Glomerular endothelial cell (primary cell): ENCODE measurements at regions not wholly inside any gene's neighbourhood (a gene's known extent, or its start where the extent isn't known, plus 50 kb on each side); places are given as distances from the start of the nearest gene placed in this dataset.

Experiments used
- DNase-seq: peaks from one replicate; pipeline ENCODE4 v3.0.0-alpha.2; 2011; ENCODE audit warnings: low read depth, low spot score; ENCODE audit errors: extremely low read depth

DNA sequence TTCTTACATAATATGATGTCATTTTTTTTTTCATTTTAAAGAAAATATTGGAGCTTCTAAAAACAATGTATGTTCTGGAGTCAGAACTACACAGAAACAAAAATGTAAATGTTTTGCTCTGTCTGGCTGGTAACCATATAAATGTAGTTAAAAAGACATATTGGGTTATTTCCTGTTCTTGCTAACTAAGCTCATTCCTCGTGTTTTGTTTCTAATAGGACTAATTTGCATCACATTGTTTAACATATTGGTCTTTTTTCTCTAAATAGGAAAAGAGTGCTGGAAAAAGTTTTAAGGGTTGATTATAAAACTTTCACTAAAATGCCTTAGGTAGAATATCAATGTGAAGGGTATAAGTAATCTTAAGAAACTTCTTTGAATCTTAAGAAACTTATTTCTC lies 221.3 kb downstream of the SLC6A15 start:
- DNase-seq: no peak

DNA sequence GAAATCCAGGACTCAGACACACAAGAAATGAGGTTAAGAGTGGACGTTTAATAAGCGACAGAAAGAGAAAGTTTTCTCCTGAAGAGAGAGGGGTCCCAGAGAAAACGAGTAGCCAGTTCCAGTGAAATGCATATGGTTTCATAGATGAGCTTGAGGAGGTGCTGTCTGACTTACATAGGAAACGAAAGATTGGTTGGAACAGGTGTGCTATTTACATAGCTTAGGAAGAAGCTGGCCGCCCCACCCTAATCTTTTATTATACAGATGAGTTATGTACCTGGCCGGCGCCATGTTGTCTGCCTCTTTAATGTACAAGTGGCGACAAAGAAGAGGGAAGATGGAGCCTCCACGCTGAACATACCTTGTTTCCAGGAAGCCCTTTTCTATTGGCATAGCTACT lies 223.0 kb downstream of the SLC6A15 start:
- DNase-seq: no peak

DNA sequence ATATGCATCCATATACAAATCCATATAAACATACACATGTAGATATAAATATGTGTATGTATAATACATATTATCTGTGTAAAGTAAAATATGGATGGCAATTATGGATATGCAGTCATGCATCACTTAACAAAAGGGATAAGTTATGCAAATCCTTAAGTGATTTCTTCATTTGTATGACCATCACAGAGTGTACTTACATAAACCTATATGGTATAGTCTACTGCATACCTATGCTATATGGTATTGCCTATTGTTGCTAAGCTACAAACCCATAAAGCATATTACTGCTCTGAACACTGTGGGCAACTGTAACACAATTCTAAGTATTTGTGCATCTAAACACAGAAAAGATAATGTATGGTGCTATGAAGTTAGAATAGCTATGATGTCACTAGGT lies 227.2 kb downstream of the SLC6A15 start:
- no peak for DNase-seq

DNA sequence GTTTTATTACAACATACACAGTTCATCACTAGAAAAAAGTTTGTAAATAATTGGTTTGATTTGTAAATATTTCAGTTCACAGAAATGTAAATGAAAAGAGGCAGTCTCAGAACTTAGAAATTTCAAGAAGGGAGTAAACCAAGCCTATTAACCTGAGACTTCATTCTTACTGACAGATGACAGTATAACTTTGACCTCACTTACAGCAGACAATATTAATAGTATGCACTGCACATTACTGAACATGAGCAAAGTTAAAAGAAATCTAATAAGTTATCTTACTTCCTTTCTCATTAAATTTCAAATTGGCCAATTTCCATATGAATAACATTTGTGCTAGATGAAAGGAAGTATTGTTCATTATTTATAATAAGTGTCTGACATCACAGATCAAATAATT lies 235.8 kb downstream of the SLC6A15 start:
- DNase-seq: no peak

DNA sequence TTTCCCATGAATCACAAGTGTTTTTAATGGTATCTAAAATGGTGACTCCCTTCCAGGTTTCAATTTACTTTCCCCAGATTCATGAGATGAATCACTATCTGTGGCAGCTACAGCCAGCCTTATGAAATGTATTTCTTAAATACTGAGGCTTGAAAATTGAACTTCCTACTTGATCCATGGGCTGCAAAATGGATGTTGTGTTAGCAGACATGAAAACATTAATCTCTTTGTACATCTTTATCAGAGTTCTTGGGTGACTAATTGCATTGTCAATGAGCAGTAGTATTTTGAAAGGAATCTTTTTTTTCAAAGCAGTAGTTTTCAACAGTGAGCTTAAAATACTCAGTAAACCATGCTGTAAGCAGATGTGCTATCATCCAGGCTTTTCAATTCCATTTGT lies 250.8 kb downstream of the SLC6A15 start:
- DNase-seq: no peak

DNA sequence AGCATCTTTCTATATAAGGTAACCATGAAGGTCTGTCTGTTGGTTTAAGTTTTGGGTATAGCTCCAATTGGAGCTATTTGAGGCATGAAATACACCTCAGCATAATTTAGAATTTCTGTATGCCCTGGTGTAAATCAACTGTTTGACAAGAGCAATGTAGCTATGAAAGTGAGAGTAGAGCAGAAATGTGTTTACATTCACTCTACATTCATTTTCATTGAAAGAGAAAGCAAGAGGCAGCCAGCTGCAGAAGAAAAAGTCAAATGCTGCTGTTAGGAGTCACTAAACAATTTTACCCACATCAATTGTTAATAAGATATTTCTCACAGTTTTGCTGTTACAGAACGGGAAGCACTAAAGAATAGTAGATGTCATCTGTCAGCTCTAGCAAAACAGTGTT lies 252.5 kb downstream of the SLC6A15 start:
- no peak for DNase-seq

DNA sequence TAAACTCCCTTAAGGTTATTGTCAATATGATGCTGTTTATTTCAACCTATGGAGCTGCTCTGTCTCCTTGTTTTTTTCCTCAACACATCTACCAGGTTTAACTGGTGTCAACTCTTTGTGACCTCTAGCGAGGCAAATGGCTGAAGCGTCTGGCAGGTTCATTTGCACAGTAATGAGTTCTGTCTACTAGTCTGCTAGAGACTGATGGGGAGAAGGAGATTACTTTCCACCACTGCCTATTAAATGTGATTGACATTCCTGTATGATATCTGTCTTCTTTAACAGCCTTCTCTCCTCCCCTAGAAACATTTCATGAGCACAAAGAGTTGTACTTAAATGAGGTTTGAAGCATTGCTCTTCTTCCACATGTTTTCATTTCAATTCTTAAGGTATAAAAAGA lies 253.7 kb downstream of the SLC6A15 start:
- no peak for DNase-seq

DNA sequence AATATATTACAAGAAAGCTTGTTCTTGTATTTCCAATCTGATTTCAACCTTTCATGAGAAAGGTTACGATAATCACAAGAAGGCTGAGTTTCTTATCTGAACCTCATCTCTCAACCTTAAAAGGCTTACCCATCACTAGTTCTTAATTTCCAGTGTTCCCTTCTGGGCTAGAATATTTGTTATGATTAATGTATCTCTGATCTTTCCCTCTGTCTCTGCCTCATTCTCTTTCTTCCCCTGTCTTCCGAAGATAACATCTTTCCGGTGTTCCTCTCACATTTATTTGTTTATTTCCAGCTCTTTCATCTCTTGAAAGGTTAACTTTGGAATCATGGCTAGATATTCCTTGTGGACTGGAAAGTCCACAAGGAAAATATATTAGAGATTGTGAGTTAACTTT lies 255.9 kb downstream of the SLC6A15 start:
- DNase-seq: no peak

DNA sequence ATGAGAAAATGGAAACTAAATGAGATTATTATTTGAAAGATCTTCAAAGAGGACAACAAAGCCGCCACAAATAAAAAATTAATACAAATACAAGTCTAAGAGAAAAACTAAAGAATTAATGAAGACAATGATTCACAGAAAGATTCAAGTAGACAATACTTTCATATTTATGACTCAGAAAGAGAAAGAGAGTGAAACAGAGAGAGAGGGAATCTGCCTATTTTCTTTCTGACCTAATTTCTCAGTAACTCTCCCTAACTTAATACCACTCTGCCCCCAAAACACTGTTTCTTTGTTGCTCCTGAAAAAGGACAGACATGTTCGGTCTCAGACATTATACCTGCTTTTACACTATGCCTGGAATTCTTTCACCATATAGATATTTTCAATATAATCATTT lies 259.1 kb downstream of the SLC6A15 start:
- DNase-seq: no peak

DNA sequence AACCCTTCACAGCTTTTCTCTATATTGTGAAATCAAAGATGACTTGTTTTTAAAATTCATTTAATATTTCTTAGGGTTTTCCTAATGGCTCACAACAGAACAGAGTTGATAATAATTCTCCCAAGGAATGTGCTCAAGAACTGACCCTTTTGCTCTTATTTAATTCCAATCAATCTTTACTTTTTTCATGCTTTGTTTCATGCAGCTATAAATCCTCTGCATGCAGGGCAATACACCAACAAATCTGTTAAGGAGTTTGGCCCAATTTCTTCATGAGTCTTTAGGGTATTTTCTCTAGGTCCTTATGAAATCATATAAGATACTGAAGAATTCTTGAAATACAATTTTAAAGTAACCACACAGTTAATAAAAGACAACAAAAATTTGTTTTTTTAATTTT lies 264.2 kb downstream of the SLC6A15 start:
- DNase-seq: no peak

DNA sequence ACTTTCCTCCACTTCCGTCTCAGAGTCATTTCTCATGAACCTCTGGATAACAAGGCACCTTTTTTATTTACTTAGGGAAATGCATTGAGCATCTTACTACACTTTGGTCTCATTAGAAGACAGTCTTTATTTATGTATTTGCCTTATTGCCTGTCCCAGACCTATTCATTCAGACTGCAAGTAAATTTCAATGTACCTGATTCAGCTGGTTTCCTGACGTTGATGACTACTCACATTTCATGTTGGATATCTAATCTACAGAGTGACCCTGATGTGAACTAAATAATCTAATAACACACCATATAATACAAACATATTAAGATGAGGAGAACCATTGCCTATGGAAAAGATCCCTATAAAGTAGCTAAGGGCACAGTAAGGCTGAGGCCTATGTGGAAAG lies 267.7 kb downstream of the SLC6A15 start:
- no peak for DNase-seq

DNA sequence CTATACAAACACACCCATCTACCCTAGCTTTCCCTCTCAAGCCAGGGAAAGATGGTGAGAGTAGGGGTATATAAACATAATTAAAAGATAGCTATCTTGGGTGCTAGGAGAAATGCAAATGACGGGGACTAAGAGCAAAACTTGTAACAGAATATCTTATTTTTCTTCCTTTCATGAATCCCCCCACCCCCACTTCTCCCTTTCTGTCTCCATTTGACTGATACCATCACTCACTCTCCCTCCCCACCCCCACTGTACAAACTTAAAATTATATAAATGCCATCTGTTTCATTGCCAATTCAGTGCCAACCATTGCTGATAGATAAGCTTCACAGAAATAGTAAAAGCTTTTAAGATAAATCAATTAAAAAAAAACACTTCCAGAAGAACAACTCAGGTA lies 268.6 kb downstream of the SLC6A15 start:
- DNase-seq: no peak

DNA sequence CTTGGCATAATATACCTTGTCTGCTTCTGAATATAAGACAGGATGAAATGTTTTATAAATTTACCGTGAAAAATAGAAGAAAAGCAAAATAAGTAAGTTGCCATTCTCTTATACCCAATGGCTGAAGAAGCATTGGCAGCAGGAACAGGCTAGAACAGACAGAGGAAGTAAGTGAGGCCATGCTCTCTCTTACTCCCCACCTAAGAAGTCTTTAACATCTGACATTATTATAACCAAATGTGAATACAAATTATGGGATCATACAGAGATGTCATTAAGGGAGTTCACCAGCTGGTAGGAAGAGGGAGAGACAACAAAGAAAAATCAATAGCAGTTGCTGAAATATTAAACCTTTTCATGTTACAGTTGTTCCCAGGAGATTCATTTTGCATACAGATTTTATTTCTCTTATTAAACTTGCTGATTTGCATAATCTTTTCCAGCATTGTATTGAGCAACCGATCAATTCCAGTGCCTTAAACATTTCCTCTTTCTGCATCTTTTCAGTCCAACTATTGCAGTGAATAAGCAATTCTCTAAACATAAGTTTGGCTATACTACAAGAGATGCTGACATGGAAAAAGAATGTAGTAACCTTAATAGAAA lies 270.6 kb downstream of the SLC6A15 start:
- DNase-seq: no peak

DNA sequence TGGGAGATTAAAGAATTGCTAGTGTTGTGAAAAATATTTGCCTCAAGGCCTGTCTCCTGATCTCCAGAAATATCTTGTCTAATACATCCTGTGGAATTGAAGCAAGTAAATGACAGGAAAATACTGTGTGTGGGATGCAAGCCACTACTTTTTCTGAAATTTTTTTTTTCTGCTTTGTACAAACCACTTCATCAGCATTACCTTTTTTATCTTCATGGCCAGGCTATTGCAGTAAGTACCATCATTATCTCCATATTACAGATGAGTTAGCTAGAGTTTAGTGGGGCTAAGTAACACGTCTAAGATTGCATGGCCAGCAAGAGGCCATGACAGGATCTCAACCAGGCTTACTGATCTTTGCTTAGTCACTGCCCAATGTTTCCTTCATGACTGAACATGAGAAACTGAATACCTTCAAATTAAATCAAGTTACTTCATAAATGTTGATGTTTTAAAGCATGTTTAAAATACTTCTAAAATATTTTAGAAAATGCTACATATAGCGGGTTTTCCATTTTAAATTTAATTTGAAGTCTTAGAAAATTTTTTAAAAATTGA lies 273.7 kb downstream of the SLC6A15 start:
- DNase-seq: no peak

DNA sequence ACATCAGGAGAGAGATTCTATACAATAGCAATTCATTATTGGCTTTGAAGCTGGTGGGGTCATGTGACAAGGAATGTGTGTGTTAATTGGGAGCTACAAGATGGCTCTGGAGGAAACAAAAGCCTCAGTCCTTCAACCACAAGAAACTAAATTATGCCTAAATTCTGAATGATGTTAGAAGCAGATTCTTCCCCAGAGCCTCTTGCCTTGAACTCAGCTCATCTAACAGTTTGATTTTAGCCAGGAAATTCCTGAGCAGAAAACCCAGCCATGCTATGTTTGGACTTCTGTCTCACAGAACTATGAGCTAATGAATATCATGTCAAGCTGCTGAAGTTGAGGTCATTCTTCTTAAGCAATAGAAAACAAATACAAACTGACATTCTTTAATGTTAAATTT lies 274.7 kb downstream of the SLC6A15 start:
- DNase-seq: no peak

DNA sequence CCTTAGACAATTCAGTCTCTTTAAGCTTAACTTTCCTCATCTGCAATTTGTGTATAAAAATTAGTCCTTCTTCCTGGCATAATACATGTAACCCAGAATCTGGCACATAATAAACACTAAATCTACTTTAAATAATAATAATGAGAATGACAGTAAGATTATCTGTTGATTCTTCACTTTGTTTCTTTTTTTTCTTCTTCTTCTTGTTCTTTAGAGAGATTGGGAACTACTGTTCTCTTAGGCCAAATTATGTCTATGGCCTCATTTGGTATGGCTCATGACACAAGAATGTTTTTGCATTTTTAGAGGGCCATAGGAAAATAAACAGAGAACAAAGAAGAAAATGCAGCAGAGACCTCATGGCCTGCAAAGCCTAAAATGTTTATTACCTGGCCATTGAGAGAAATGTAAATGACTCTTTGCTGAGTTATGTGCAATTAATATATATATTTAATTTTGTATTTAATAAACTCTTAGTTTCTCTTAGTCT lies 275.8 kb downstream of the SLC6A15 start:
- no peak for DNase-seq

DNA sequence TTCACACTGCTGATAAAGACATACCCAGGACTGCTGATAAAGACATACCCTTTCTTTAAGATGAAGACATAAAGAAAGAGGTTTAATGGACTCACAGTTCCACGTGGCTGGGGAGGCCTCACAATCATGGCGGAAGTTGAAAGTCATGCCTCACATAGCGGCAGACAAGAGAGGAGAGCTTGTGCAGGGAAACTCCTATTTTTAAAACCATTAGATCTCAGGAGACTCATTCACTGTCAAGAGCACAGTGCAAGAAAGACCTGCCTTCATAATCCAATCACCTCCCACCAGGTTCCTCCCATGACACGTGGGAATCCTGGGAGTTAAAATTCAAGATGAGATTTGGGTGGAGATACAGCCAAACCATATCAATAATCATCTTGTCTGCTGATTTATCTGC lies 278.1 kb downstream of the SLC6A15 start:
- DNase-seq: no peak

DNA sequence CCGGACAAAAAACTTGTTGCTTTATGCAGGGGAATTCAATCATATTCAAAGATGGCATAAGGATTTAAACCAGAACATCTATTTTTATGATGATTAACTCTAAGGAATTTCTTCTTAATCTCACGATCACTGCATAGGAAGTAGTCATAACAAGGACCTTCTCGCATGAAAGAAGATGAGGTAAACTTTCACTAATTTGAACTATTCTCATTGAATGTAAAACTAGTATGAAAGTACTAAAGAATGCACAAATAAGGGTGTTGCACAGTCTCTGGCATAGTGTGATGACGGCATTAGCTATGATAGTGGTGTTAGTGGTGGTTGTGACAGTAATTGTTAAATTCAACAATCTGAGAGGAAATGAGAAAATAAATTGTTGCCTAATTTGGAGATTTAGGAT lies 280.0 kb downstream of the SLC6A15 start:
- DNase-seq: no peak

DNA sequence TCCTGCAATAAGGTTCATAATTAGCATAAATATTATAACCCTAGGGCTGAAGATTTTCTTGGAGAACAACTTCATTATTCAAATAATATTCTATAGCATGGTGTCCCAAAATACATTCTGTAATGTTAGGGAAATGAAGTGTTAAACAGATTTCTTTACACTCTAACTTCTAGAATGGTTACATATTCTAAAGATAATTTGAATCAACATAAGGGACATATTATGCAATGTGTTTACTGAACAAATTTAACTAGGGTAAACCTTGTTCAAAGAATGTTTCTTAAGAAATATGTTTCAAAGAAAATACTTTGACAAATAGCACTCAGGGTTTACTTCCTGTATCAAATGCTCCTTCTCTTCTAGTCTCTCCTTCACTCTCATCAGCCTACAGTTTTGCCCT lies 281.6 kb downstream of the SLC6A15 start:
- DNase-seq: no peak

DNA sequence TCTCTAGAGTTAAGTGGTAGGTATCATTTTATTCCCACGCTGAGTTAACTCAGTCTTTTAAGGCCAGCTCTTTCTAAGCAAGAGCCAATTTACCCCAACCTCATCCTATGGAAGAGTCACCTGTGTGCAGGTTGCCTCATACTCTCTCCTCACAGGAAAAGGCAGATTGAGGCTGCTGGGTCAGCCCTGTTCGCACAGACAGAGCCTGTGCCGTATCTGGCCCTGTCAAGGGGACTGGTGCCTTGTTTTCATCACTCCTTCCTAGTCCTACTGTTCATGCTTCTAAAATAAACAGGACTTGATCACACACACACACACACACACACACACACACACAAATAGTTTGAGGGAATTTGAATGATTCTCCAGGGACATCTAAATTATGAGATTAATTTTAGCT lies 285.0 kb downstream of the SLC6A15 start:
- no peak for DNase-seq

DNA sequence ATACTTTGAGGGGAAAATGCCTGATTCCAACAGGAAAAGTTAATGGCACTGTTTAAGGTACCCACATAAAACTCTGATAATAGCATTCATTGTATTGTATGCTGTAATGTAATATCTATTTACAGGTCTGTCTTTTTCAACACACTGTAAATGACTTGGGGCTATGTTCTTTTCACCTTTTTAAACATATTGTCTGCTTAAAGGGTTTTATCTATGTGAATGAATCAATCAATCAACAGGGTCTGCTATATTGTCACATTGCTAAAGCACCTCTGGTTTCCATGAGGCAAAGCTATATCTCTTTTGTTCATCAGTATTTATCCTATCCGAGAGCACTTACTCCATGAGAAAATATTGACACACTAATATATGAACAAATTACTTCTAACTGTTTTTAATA lies 288.0 kb downstream of the SLC6A15 start:
- DNase-seq: no peak

DNA sequence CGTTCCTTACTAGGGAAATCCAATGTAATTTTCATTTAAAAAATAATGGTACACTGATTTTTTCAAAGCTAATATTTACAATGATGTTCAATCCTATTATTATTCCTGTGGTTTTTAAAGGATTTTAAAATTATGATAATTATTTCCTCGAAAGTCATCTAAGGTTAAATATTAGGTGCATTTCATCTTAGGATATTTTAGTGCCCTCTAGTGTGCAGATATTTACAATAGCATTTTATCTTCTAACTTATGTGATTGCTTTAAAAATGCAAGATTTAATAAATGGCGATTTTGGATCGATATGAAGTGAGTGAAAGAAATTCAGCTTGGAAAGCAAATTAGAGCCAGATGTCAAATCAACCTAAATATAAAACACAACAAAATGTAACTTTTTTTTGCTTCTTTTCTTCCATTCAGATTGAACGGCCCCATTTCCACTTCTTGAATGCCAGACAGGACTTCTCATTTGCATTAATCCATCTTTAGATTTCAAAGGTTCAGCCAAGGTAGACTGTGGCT lies 293.5 kb downstream of the SLC6A15 start:
- DNase-seq: no peak
